ENCODE measurements at regions not wholly inside any gene's neighbourhood (a gene's known extent, or its start where the extent isn't known, plus 50 kb on each side); places are given as distances from the start of the nearest gene placed in this dataset.
A peak's percentile ranks its signal among the peaks of the same experiment; 100 is the strongest.

DNA sequence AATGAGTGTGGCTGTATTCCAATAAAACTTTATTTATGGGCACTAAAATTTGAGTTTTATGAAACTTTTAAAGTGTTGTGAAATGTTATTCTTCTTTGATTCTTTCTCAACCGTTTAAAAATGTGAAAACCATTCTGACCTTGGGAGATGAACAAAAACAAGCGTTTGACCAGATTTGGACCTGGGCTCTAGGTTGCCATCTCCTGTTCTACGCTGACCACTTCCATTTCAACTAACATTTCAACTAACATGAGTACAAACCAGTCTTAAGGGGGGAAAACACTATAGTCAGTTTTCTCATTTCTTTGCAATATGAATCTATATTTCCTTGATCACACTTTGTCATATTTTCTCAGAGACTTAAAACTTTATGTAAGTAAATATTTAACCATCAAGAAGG, 118.4 kb upstream of the IRX5 start:
- no peak for DNase-seq (ENCODE audit: low read depth)

DNA sequence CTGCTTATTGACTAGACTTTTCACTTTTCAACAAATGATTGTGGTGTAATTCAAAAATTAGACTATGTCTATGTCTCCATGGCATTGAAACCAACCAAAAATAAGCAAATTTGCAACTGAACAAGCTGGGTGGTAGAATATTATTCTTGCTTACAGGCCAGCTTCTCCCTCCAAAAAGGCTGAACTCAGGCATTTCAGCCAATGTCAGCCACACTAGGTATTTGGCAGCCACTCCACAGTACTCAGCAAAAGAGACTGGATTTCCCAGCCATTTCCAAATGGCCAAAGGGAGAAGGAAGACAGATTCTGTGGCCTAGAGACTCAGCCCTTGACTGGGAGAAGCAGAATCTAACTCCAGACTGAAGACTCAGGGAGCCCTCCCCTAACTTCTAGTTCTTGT, 121.8 kb upstream of the IRX5 start:
- DNase-seq (ENCODE audit: low read depth), result no peak

DNA sequence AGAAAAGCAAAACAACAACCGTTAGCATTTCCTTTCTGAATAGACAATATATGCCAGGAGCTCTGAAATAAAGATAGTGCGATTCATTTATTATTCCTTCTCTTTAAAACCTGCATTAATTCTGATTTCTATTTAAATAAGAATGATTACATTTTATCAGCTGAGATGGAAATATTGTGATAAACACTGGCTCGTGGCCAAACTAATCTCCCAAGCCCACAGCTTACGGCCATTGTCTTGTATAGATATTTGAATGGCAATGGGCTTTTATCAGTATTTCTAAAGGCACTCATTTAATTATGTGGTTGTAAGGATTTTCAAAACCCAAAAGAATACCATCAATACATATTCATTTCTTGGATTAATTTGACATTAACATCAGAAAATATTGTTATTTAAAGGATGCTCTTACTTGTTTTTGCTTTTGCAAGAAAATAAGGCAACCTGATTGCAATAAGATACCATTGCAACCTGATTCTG, 123.7 kb upstream of the IRX5 start:
- DNase-seq (ENCODE audit: low read depth), result no peak

DNA sequence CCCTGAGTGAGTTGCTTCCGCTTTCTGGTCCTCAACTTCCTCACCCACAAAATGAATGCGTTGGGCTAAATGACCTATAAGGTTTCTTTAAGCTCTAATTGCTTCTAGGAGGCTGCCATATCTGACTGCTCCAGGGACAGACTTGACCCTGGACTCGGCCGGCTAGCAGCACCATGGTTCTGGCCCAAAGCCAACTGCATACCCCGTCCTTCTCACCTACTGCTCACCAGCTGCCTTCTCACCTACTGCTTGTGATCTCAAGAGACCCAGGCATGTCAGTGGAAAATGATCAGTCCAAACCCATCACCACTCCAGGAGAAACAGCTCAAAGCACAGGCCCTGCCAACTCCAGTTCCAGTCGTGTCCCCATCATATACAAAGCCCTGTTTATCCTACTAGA, 124.3 kb upstream of the IRX5 start:
- no peak for DNase-seq (ENCODE audit: low read depth)

DNA sequence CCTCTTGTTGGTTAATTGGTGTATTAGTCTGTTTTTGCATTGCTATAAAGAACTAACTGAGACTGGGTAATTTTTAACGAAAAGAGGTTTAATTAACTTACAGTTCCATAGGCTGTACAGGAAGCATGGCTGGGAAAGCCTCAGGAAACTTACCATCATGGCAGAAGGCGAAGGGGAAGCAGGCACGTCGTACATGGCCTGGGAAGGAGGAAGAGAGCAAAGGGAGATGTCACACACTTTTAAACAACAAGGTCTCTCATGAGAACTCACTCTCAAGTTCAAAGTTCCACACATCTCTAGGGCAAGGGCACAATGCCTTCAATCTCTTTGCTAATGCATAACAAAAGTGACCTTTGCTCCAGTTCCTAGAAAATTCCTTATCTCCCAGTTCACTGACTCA, 125.0 kb upstream of the IRX5 start:
- DNase-seq (ENCODE audit: low read depth), result no peak

DNA sequence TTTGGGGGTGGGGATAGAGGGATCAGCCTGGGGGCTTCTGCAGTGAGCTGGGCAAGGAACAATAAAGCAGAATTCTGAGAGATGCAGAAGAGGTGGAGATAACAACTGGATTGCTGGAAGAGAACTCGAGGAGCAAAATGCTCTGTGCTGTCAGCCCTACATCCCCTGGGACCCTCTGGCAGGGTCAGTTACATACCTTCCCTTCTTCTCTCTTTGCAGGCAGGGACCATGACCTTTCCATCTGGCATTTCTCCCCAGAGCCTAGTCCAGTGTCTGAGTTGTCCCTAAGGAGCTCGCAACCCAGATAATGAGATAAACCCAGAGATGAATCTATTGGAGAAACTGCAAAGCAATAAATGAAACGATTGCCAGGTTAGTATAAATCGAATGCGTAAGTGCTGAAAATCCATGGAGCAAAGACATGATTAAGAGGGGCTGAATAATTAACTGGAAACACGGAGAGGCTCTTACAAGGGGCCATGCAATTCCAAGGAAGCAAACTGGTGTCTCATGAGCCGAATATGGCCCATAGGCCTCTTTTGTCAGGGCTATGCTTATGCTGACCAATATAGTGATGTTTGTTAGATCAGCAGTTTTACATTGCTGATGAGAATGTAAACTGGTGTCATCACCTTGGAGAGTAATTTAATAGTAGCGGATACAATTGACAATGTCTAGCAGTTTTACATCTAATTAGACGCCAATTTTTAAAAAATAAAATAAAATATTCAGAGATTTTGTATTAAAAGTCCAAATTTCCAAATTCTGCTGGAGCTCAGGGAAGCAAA, 129.4 kb upstream of the IRX5 start:
- no peak for DNase-seq (ENCODE audit: low read depth)

- DNase-seq (ENCODE audit: low read depth), result no peak
Measured at GRCh38 chr16:54798267-54798666, 132.4 kb upstream of the IRX5 start.

GRCh38 chr16:54796211-54796610, 134.5 kb upstream of the IRX5 start:
- no peak for DNase-seq (ENCODE audit: low read depth)

DNA sequence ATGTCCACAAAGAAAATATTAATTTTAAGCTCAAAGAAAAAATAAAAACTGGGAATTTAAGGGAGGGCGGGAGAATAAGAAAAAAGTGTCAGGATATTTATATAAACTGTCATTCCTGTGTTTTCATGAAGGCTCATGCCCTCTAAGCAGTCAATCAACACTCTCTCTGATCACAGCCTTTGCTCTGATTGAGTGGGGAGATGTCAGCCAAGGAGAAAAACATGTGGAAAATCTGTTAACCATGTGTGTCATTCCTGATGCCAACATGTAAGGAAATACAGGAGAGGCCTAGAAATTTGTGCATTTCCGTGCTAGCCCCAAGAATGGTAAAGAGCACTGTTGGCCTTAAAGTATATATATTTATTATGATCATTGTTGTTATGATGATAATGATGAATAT, 137.9 kb upstream of the IRX5 start:
- no peak for DNase-seq (ENCODE audit: low read depth)

DNA sequence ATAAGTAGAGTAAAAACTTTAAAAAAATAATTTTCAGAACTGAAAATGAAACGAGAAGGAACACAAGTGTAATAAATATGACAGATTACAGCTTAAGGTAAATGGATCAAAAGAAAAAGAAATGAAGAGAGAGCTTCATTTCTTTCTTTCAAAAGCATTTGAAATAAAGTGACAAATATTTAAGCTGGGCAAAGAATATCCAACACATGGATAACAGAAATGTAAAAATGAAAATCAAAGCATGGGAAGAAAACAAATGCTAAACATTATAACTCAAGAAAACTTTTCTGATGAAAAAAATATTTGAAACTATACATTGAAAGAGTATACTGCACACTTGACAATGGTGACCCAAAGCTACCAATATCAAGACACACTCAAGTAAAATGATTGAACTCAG, 143.6 kb upstream of the IRX5 start:
- DNase-seq (ENCODE audit: low read depth), result no peak

DNA sequence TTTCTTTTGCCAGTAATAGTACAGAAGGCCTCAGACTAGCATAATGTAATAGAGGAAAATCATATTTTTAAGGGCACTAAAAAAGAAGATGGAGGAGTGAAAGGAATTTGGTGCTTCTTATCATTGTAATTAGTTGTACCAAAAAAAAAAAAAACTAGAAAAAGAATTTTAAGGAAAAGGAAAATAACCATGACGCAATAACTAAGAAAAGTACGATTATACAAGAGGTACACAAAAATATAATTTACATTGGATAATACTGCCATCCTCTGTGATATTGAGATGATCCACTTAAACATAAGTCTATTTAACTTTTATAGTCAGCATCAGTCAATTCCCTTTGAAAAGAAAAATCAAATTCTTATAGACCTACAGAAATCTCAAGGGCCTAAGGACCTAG, 146.7 kb upstream of the IRX5 start:
- no peak for DNase-seq (ENCODE audit: low read depth)

GRCh38 chr16:54783226-54783625, 147.4 kb upstream of the IRX5 start:
- DNase-seq (ENCODE audit: low read depth), result no peak

DNA sequence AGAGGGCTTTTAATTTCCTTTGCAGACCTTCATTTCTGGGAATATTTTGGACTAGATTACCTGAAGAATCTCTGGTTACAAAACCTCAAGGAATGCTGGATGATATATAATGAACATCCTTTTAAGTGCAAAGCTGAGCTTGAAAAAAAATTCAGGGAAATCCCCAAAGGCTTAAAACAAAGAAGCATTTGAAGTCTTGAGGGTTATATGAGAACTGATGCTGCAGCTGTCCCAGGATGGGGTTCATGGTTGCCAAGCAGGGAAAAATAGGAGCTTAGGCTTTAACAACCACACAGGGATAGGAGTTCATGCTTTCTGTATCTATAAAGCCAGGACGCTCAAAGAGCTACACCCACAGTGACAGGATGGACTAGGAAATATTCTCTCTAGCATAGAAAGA, 150.4 kb upstream of the IRX5 start:
- DNase-seq (ENCODE audit: low read depth), result no peak

DNA sequence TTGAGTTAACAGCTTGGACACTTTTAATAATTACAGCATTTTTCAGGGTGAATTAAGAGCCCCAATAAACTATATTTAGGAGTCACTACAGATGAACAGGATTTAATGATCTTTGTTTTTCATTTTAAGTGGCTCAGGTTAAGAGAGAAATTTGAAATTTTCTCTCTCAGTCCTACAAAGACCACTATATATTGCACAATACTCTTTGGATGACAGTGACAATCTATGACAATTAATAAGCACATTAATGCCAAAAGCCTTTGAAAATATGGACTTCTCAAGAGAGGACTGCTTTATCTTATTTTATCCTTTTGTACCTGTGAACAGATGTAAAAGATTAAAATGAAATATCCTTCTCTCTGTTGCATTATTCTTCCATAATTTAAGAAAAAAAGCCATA, 151.1 kb upstream of the IRX5 start:
- DNase-seq (ENCODE audit: low read depth), result no peak

DNA sequence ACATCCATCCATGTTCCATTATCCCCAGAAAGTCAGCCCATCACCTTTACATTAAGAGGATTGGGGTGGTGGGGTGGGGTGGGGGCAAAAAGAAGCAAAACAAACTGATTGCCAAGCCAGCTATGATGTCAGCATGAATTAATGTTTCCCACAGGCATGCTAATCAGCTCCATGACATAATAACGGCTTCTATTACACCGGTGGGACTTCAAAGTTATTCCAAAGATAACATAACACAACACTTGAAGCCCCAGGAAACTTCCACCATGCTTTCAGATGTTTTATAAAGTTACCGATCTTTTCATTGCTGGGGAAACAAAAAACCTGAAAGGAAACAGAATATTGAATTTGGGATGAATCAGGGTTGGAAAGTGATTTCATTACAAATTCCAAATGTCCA, 155.9 kb upstream of the IRX5 start:
- peak; percentile 7 for DNase-seq (ENCODE audit: low read depth)

GRCh38 chr16:54772400-54772799, 158.3 kb upstream of the IRX5 start:
- DNase-seq (ENCODE audit: low read depth), result no peak

DNA sequence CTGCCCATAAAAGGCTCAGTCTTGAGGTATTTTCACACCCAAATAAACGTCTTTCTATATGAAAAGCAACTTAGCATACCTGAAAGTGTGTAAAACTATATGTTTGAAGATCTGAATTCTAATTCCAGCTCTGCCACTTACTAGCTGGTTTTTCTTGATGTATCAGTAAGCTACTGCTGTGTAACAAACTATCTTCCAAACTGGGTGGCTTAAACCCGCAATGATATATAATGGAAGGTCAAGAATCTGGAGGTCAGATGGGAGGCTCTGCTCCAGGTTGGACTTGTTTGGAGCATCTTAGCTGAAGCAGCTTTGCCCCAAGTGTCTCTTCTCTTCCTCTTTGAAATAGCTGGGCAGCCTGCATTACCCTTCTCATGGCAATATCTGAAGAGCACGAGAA, 164.3 kb upstream of the IRX5 start:
- no peak for DNase-seq (ENCODE audit: low read depth)

DNA sequence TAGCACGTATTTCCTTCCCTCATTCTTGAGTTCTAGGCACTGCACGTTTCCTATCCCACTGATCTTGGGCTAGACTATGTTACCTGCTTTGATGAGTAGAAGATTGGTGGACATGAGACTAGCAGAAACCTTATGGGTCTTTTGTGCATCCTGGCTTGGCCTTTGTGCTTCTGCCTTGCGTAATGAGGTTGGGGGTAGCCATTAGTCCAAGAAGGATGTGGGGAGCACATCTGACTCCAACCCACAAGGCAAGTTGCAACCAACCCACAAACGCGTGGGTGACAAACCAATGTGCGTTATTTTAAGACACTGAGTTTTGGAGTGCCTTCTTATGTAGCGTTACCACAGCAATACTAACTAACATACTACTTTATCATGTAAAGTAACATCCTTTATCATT, 180.4 kb upstream of the IRX5 start:
- DNase-seq (ENCODE audit: low read depth), result no peak

DNA sequence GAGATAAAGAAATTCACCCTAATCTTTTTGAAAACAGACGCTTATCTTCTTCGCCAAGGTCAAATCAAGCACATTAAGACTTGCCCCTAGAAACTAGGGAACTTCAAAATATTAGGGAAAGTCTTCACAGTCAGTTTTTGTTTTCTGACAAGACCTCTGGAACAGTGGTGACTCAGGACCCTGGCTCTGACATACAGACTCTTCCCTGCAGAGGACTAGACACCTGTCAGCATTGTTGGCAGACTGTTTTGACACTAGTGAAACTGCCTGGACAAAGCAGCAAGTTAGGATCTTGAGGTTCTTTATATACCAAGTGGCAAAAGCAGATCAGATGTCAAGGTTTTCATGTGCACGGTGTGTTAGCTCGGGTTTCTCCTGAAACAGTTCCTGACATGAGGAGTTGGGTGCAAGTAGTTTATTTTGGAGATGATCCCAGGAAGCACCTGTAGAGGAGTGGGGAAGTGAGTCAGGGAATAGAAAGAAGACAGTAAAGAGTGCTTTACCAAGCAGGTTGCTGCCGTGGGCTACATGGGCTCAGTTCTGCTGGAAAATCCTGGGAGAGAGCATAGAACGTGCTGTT, 182.0 kb upstream of the IRX5 start:
- no peak for DNase-seq (ENCODE audit: low read depth)

GRCh38 chr16:54746596-54746995, 184.1 kb upstream of the IRX5 start:
- no peak for DNase-seq (ENCODE audit: low read depth)

DNA sequence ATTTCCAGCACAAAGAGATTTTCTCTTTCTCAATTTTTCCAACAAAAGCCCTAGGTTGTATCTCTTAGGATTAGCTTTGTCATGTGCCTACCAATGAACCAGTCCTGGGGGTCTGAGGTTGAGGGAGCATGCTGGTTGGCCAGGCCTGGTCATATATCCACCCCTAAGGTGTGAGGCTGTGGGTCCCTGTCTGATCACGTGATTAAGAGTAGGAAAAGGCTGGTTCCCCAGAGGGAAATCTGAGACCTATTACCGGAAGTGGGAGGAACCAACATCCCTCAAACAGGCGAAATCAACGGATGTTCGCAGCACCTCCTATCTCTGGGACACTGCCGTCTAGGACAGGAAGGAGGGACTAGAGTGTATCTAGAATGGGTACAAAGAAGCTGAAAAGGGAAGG, 185.7 kb upstream of the IRX5 start:
- DNase-seq (ENCODE audit: low read depth), result no peak

DNA sequence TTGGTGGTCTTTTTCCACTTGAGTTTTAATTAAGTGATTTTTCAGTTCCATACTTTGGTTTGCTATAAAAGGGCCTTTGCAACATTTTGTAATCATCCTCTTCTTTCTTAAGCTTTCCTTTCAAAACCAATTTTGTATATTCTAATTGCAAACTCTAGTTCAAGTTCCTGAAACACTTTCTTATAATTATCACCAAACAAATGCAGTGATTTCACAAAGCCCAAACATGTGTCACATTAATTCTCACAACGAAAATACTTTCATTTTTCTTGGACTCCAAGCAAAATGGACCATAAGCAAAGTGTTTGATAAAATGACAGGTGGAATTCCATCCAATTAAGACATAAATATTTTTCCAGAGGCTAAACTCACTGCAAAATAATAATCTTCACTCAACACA, 188.2 kb upstream of the IRX5 start:
- DNase-seq (ENCODE audit: low read depth), result no peak

- no peak for DNase-seq (ENCODE audit: low read depth)
Measured at GRCh38 chr16:54739381-54739780, 191.3 kb upstream of the IRX5 start.

DNA sequence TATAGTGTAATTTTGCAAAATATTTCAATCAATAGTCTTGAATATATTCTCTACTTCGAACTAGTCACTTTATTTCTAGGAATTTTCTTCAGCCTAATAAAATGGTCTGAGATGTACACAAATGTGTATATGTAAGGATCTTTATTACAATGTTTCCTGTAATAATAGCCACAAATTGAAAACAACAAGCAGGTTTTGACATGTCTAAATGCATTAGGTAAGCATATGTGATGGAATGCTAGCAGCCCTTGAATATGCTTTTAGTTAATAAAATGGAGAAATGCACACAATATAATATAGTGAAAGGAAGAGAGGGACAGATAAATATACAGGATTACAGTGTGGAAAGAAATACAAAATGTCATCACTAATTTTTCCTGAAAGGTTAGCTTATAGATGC, 196.5 kb upstream of the IRX5 start:
- no peak for DNase-seq (ENCODE audit: low read depth)

All from Daoy (cell line).